Cardiac septum (tissue), 1 donor: ENCODE measurements at regions not wholly inside any gene's neighbourhood (a gene's known extent, or its start where the extent isn't known, plus 50 kb on each side); places are given as distances from the start of the nearest gene placed in this dataset.
"Not testable (repeated sequence)": the region's sequence is repeated elsewhere in the genome, so short reads cannot be mapped to it uniquely, and the experiment has no call there.

Experiments
- DNase-seq: peaks from one replicate; pipeline ENCODE4 v3.0.0-alpha.2; 2020; ENCODE audit warnings: low spot score
- intact Hi-C: fragments of 100-400 bp; cut with DNase I; formaldehyde crosslinking; loops from one replicate; pipeline ENCODE4 v1.14.0; 2022
- donor health status: DM: no; HTN: no; CAD: no.

DNA sequence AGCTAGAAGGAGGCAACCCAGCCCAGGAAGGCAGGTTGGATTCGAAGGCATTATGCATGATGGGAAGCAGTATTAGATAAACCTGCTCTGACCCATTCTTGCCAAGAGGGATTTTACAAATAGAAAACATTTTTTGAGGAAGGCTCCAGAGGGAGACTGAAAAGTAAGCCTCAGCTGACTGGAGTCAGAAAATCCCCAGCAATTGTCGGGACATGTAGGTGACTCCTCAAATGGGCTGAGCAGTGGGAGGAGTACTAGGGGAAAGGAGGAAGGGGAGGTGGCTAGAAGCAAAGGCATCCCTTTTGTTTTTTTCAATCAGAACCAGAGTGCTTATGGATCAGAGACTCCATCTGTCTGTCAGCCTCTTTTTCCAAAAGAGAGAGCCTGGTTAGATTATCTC is 138.1 kb upstream of the NTF3 start:
- intact Hi-C loops, result no loop called here

DNA sequence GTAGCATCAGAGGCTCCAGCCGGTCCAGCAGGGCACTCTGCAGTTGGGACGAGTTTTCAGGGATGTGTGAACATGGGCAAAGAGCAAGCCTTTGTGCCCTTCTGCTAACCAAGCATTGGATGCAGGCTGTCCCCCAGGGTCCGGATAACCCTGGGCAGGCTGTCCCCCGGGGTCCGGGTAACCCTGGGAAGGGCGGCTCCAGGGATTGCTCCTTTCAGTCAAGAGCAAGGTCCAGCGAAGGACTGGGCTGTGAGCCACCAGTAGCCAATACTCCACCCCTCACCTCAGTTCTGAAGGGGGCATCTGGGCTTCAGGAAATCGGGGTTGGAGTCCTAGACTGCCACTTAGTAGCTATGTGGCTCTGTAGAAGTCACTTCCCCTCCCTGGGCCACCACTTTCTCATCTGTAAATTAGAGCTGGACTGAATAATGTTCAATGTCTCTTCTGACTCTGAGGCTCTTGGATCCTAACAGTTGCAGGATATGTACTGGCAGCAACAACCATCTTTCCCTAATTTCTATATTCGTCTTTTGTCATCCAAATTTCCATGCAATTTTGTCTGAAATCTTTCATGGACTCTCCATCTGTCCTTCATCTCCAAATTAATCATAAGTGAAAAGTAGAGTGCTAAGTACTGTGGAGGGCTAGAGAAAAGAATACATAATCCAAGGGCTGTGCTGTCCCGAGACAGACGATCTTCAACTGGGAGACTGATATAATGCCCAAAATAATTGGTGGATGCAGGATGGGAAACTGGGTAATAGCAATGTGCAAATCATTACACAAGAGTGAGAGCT is 137.4 kb upstream of the NTF3 start:
- DNase-seq, result no peak
- intact Hi-C loops, result no loop called here

More for the DNA sequence above, 138.1 kb upstream of the NTF3 start:
- no peak for DNase-seq

DNA sequence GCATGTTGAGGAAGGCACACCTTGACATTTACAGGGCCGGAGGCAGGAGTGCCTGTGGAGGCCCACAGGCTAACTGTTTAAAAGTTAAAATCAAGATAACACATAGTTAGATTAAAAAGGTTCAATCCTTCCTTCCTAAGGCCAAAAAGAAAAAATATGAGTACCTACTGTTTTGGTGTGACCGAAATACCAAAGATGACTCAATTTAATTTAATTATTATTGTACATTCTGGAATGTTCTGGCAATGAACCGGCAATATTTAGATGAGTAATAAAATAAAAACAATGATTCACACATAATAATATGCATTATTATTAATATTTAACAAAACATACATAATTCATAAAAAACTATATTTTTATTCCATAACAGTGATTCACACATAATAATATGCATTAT is 136.8 kb upstream of the NTF3 start:
- intact Hi-C loops, result no loop called here
- no peak for DNase-seq

DNA sequence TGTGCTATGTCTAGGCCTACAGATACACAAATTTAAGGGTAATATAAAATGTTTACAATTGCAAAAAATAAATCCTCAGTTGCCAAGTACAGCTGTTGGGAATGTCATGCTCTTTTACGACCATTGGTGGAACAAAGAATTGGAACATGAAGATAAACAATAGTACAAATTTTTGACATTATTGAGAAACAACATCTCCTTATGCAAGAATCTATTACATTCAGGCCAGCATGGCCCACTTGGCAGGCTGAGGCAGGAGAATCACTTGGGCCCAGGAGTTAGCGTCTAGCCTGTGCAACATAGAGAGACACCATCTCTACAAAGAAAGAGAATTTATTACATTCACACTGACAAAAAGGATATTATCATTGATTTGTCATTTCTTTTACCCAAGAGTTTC is 135.9 kb upstream of the NTF3 start:
- DNase-seq, result no peak
- intact Hi-C loops, result no loop called here

DNA sequence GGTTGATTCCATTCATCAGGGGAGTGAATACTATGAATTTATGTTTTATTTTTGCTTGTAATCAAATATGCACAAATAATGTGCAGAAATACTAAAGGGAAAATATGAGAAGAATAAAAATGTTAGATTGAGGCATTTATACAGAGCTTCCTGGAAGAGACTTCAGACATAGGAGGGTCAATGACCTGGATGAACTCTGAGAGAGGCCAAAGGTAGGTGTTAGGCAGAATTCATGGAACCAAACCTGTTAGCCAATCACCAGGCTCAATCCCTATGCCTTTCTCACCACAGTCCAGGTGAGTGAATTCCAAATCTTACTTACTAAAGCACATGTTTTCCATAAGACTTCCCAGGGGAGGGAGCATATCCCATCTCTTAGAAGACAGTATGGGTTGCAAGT is 130.4 kb upstream of the NTF3 start:
- no peak for DNase-seq
- intact Hi-C loops, result no loop called here

DNA sequence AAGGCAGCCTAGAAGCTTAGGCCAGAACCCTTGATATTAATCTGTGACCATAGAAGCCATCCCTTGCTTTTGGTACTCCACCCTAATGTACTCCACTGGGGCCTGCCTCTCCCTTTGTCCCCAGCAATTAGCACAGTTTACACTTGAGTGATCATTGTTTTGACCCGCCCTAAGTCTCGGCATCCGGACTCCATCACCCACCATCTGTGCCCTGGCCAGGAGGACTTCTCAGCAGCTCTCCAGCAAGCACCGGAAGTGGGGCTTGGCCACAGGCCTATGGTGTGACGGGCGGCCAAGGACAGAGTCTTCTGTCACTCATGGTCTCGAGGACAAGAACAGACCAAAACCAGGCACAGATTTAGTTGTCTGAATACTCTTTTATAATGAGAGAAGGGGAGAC is 126.5 kb upstream of the NTF3 start:
- DNase-seq, result no peak
- intact Hi-C loops, result no loop called here

DNA sequence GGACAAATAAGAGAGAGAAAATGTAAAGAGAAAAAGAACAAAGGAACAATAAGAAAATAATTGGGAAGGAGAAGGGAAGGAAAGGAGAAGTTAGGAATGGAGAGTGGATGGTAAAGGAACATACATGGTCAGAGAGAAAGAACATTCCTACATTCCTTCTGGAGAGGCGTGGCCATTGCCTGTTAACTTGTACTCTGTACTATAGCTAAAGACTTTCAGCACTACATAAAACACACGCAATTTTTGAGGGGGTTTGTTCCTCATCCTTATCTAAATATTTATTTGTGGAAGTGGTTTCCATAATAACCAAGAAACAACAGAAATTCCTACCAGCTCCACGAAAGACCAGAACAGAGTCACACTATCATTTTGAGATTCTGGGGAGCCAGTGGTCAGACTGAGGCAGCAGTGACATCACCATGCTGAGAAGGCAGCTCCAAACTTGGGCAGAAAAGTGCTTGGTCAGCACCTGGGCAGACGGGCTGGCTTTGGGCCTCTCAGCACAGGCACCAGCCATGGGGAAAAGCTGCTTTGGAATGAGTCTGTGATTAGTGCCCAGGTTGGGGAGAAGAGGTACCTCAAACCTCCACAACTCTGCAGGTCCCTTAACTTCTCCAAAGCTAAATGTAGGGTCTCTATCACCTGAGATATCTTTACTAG is 125.9 kb upstream of the NTF3 start:
- no peak for DNase-seq
- intact Hi-C loops, result no loop called here

DNA sequence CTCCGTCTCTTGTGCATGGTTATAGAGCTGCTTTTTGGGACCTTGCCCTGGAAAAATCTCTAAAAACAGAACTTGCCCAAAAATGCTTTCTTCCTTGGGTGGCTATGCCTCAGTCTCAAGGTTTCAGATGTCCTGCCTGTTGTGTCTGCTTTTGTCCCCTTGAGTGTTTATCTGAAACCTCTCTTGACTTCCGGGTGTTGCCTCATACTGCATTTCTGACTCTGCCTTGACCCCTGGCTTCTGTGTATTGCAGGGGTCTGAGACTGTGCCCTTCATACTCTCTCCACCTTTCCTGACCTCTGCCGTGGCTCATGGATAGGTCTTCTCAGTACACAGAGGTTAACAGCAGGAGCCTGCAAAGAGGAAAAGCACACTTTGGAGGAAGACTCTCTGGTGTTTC is 124.8 kb upstream of the NTF3 start:
- intact Hi-C loops, result no loop called here
- DNase-seq, result no peak

DNA sequence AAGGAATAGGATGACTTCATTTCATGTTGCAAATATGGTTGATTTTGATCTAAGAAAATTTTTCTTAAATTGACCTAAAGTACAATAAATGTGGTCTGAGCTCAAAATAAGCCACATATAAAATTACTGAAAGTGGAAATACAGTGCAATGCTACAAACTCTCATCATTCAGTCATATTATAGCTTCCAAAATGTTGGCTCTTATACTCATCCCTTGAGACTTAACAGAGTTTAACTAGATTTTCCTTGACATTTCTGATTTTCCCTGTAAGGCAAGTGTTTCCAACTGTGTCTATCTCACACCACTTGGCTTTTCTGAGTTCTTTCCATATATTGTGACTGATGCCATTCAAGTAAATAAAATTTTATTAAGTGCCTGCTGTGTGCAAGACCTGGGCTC is 123.7 kb upstream of the NTF3 start:
- no peak for DNase-seq
- intact Hi-C loops, result no loop called here

DNA sequence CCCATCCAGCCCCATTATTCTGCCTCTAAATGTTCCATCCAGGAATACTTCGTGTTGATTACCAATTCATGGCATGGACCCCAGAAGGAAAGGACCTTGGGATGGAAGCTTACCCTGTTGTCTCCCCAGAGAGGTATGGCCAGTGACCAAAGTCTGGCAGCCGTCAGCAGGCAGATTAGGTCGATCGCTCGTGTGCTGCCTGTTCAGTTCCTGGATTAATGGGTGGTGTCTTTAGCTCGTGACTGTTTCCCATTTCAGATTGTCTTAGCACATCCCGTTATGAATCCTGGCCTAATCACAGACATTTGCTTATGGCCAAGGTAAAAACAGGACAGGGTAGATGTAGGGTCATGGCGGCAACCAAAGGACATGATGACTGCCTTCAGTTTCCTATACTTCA is 122.9 kb upstream of the NTF3 start:
- intact Hi-C loops, result no loop called here
- no peak for DNase-seq

DNA sequence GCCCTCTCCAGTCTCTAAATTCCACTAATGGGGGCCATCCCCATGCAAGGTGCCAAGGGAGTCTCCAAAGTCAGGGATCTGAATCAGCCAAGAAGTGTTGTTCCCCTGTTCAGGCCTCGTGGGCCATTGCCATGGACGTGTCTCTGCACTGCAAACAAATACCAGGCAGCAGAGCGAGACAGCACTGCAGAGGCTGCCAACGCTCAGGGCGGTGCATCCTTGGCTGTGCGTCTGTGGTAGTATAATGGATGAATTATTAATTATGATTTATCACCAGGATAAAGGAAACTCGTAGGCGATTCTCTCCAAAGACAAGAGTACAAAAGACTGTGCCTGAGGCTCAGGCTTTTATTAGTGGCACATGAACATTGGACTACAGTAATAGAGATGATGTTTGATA is 122.3 kb upstream of the NTF3 start:
- DNase-seq, result no peak
- intact Hi-C loops, result no loop called here

DNA sequence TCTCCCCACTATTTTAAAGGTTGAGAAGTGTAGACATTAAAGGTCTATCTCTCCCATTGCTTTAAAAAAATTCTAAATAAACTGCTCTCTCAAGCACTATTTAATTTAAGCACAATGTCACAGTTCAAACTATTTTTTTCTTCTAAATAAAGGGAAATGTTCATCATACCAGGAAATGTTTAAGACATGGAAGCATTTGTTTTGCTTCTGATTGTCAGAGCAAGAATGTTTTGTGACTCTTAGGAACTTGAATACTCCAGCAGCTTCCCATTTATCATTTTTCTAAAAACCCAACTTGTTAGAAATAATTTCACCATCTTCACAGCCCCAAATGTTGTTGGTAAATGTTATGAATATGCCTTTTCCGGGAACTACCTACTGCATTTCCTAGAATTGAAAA is 121.8 kb upstream of the NTF3 start:
- DNase-seq, result no peak
- intact Hi-C loops, result no loop called here

DNA sequence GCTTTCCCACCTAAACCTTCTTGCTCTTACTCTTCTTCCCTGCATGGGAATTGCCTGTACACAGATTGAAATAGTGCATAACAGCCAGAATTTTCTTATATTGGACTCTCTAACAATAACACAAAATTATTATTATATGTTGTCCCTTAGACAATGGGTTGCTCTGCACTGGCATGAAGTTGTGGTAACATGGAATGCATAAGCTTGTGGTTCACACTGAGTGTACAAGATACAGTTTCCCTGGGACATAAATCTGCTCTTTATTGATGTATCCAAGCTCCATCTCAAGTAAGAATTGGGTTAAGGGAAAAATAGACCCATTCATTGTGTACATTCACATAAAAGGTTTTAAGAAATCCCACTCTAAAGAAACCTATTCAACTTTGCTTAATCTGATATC is 114.4 kb upstream of the NTF3 start:
- intact Hi-C loops, result no loop called here
- no peak for DNase-seq

DNA sequence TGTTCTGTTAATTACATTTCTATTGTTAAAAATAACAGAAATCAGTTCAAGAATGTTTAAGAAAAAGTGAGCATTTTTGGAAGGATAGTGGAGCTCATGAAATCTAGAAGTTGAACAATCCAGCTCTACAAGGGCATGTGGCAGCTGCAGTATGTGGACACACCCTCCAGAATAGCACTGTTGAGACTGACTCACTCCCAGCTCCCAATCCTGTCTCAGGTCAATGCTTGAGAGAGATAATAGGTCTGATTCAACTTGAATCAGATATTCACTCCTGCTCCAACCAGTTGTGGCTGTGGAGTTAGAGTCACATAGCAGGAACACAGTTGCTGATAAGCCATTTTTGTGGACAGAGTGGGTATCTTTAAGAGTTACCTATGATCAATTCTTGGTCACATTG is 113.0 kb upstream of the NTF3 start:
- DNase-seq, result no peak
- intact Hi-C loops, result no loop called here

DNA sequence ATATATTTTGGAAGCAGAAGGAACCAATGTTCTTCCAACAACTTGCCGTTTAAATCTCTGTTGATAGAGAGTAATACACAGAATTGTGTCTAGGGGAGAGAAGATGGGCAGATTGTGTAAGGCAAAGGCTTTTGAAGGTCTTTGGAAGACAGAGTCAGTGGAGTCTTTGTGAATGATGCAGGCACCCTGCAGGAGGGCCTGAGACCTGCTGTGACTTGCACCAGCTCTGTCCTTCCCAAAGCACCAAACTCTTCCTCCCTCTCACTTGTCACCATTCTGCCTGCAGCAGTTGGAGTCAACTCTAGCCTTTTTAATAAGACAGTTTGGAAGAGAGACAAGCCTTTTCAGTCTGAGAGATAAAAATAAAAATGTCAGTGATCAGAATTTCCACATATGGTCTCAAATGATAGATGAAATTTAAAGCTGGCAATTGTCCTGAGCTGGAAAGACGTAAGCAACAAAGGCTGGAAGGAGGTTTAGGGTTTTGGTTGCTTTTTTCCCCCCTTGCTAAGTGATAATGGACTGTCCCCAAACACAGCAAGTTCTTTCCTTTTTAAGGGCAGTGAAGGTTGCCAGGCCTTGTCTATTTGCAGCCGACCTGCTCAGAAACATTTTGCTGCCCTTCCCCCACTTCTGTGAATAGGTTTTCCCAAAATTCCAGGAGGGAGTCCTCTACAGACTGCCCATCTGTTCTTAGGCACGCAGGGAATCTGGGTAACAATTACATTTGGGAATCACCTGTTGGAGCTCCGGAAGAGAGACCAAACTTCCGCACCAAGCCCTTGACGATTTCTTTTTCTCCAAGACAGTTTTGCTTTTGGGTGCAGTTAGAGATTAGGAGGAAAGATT is 103.0 kb upstream of the NTF3 start:
- intact Hi-C loops, result no loop called here

DNA sequence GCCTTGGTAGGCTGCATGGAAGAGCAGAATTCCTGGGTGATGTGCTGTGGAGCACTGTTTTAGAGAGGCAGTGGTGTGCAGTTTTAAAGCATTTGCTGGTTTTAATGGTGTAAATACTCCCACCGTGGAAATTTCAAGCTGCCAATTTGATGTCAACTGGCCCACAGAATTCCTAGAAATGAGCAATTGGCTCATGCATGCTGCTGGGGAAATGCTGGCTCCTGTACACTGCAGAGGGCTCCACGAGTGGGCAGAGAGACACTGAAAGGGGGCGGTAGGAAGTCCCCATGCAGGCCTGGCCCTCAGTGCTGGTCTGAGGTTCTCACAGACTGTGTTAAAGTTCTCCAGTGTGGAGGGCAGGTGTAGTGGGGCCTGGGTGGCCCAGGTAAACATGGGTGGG is 99.4 kb upstream of the NTF3 start:
- intact Hi-C loops, result no loop called here
- DNase-seq, result no peak

More for the DNA sequence above, 103.0 kb upstream of the NTF3 start:
- DNase-seq, result no peak

DNA sequence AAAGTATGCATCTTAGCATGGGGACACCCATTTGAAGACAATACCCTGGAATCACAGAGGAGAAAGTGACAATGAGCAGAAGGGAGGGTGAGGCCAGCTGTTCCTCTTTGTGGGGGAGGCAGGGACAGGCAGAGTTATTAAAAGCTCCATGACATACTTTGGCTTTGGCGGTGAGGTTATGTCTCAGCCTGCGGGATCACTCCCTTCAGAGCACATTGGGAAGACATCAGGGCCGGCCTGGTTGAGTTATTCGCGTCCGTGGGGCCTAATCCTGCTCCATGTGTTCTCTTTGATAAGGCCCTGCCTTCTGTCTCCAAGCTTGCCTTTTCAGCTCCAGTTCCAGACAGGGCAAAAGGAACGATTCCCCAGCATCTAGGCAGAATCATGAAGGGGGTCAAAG is 98.8 kb upstream of the NTF3 start:
- intact Hi-C loops, result no loop called here
- no peak for DNase-seq

DNA sequence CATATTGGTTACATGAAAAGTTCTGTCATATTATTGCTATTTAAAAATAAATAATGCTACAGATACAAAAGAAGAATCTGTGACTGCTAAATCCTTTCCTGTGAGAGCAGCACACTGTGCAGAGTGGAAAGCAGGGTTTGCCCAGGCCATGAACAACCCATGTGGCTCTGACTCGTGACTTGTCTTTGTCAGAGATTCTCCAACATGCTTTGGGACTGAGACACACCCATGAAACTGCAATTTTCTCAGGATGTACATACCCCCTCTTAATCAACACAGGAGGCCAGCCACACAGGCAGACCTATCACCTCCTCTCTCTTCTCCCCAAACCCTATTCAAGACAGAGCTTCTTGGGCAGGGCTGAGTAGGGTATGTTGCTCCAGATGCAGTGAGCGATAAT is 96.8 kb upstream of the NTF3 start:
- intact Hi-C loops, result no loop called here
- no peak for DNase-seq

DNA sequence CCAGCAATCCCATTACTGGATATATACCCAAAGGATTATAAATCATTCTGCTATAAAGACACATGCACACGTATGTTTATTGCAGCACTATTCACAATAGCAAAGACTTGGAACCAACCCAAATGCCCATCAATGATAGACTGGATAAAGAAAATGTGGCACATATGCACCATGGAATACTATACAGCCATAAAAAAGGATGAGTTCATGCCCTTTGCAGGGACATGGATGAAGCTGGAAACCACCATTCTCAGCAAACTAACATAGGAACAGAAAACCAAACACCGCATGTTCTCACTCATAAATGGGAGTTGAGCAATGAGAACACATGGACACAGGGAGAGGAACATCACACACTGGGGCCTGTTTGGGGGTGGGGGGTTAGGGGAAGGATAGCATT is 90.8 kb upstream of the NTF3 start:
- intact Hi-C loops, DNase-seq: not testable (repeated sequence)

DNA sequence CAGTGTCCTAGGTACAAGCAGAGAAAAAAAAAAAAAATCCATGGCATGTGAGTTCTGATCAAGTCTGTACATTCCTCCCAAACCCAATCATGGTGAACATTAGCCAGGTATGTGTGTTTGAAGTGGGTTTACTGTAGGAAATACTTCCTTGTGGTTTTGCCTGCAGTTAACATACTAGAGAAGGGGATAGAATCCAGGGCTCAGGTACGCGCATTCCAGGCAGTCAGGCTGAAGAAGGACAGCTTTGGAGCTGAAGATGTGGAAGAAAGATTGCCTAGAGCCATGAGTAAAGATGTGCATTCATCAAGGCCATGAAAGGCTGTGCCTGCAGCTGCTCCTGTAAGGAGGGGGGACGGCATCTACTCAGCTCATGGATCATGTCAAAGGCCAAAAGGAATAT is 88.2 kb upstream of the NTF3 start:
- intact Hi-C loops, result no loop called here

DNA sequence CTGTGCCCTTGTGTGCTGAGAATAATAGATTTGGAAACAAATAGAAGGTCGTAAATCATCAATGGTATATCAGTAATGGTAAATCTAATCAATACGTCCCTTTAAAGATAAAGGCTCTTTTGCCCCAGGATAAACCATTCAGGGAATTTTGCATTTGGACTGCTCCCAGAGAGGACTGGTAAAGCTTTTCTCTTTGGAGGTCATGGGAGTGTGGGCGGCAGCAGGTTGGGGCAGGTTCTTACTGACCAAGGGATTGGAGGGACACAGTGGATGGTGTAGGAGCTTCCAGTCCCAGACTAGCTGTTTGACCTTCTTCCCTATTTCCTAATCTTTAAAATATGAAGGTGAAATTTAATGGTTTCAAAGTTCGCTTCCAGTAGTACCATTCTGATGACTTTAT is 87.8 kb upstream of the NTF3 start:
- intact Hi-C loops, result no loop called here
- no peak for DNase-seq

More for the DNA sequence above, 88.2 kb upstream of the NTF3 start:
- no peak for DNase-seq
